Heart right ventricle (tissue), 16 donors: ENCODE measurements at regions not wholly inside any gene's neighbourhood (a gene's known extent, or its start where the extent isn't known, plus 50 kb on each side); places are given as distances from the start of the nearest gene placed in this dataset.
"Not testable (repeated sequence)": the region's sequence is repeated elsewhere in the genome, so short reads cannot be mapped to it uniquely, and the experiment has no call there.

ENCODE experiments used
- ATAC-seq, 8 donors: fragments of 200-7000 bp; cut with Tn5 transposase; one replicate each; pipeline ENCODE4 v1.9.1; 2020; ENCODE audit warnings: mild to moderate bottlenecking in 8 of 8, moderate library complexity in 8 of 8, moderate number of reproducible peaks in 1 of 8
- DNase-seq, 2 donors: peaks; one replicate each; pipeline ENCODE4 v3.0.0-alpha.2; 2020
- H3K27ac ChIP-seq, 10 donors: fragments of 200-600 bp; sonication (generic) in 2 of 10; one replicate each; pipeline versions ENCODE4 v1.5.0 to v1.8.0; 2020 to 2022; ENCODE audit warnings: mild to moderate bottlenecking in 3 of 10
- H3K27me3 ChIP-seq, 7 donors: fragments of 200-600 bp; one replicate each; pipeline ENCODE4 v1.8.0; 2021 to 2022; ENCODE audit warnings: mild to moderate bottlenecking in 2 of 7
- H3K36me3 ChIP-seq, 9 donors: fragments of 200-600 bp; sonication (generic) in 1 of 9; one replicate each; pipeline versions ENCODE4 v1.5.0 to v1.8.0; 2020 to 2022; ENCODE audit warnings: mild to moderate bottlenecking in 2 of 9
- H3K4me1 ChIP-seq, 9 donors: fragments of 200-600 bp; sonication (generic) in 1 of 9; one replicate each; pipeline versions ENCODE4 v1.5.0 to v1.8.0; 2020 to 2022; ENCODE audit warnings: mild to moderate bottlenecking in 4 of 9
- H3K4me3 ChIP-seq, 10 donors: fragments of 200-600 bp; sonication (generic) in 2 of 10; one replicate each; pipeline versions ENCODE4 v1.5.0 to v1.8.0; 2020 to 2022; ENCODE audit warnings: mild to moderate bottlenecking in 7 of 10, moderate library complexity in 2 of 10
- H3K9me3 ChIP-seq, 11 donors: fragments of 200-600 bp in 10 of 11; sonication (generic) in 2 of 11; one replicate each; pipeline versions ENCODE4 v1.5.0 to v1.8.0; 2013 to 2022; ENCODE audit warnings: mild to moderate bottlenecking in 2 of 11, control low read depth in 1 of 11, moderate library complexity in 1 of 11
- WGBS, 2 donors: extraction: QIAGEN DNeasy Blood & Tissue Kit; methylation state at CpG; one replicate each; pipeline ENCODE4 v1.1.7; 2013; ENCODE audit warnings: inconsistent platforms in 1 of 2; 5-methylcytosine and 5-hydroxymethylcytosine counted together
- intact Hi-C, 10 donors: fragments of 100-400 bp; cut with DNase I; formaldehyde crosslinking; loops; one replicate each; pipeline versions ENCODE4 v1.11.1 to v1.14.2; 2022
- TF ChIP-seq, protein P1 (sequence below), 9 donors: fragments of 200-600 bp; sonication (generic) in 2 of 9; IDR thresholded peaks; one replicate each; pipeline versions ENCODE4 v1.5.0 to v1.8.0; 2021 to 2022; ENCODE audit warnings: antibody characterized with exemption in 9 of 9, mild to moderate bottlenecking in 5 of 9, moderate library complexity in 1 of 9
- donor health status: Arrhythmogenic right ventricular cardiomyopathy.
- donor health status: ischemic (EF 13 %, LVEDD 7.1; RV severe dilation, severe dysfunction).
- donor health status: healthy with polysubstance abuse.
- donor health status: DM: no; HTN: yes; CAD: no.
- donor health status: DM: no; HTN: no; CAD: no.
- donor health status: ischemic (EF 25% LVEDD 6.9; RV normal size, moderate dysfunction).
- donor health status: ischemic (EF 25% LVEDD 5.7; RV mildly dilated, moderate dysfunction).
- donor health status: healthy.
- donor health status: DM: yes; HTN: yes; CAD: no.
- donor health status: Ischemic cardiomyopathy.
- donor health status: ischemic (EF 35%, LVEDD 5.7; RV mildly dilated, moderate dysfunction).
- donor health status: nonischemic (EF 11% LVEDD 7.7; RV severe dilation, severe dysfunction).
- donor health status: DM: yes; HTN: yes; CAD: no.
- donor health status: PGD.
- donor health status: ischemic (EF 29% LVEDD 5.4; RV normal size, mild dysfunction).
- donor health status: nonischemic (EF 23%, LVEDD 6.1; RV moderate dilation, normal function).

DNA sequence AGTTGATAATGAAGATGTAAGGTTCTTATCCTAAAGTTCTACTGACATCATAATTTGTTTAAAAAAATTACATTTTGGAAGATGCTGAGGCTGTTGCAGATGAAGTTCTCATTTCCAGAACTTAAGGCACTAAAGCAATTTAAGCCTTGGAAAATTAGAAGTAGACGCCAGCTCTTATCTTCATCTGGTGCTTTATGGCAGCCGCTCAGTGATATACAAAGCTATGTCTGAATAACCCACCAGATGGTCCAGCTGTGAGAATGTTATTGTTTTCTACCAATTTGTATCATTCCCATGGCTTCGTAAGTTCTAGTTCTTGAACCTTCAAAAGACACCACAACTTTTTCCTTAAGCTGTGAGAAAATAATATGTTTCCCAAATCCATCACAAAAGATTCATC is 212.1 kb upstream of the ARID2 start:
- Histone ChIP-seq H3K36me3 (no peaks in the 10 kb centered on the region), H3K4me3 (no peak overlapping the region), H3K27me3 (no peaks in the 10 kb centered on the region), H3K9me3 (no peaks in the 10 kb centered on the region), H3K27ac (no peak overlapping the region), H3K4me1 (no peaks in the 10 kb centered on the region)
- intact Hi-C loops, result no loop called here
- DNase-seq (no peak), ATAC-seq (peak in 1 of 8 donors; percentile 16)
- TF ChIP-seq, protein P1, sequence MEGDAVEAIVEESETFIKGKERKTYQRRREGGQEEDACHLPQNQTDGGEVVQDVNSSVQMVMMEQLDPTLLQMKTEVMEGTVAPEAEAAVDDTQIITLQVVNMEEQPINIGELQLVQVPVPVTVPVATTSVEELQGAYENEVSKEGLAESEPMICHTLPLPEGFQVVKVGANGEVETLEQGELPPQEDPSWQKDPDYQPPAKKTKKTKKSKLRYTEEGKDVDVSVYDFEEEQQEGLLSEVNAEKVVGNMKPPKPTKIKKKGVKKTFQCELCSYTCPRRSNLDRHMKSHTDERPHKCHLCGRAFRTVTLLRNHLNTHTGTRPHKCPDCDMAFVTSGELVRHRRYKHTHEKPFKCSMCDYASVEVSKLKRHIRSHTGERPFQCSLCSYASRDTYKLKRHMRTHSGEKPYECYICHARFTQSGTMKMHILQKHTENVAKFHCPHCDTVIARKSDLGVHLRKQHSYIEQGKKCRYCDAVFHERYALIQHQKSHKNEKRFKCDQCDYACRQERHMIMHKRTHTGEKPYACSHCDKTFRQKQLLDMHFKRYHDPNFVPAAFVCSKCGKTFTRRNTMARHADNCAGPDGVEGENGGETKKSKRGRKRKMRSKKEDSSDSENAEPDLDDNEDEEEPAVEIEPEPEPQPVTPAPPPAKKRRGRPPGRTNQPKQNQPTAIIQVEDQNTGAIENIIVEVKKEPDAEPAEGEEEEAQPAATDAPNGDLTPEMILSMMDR (IDR thresholded peaks at IDR 0.05), result no peak
- WGBS, 2 donors, result 73 to 82% methylated on average over 3 of the region's 3 CpGs

DNA sequence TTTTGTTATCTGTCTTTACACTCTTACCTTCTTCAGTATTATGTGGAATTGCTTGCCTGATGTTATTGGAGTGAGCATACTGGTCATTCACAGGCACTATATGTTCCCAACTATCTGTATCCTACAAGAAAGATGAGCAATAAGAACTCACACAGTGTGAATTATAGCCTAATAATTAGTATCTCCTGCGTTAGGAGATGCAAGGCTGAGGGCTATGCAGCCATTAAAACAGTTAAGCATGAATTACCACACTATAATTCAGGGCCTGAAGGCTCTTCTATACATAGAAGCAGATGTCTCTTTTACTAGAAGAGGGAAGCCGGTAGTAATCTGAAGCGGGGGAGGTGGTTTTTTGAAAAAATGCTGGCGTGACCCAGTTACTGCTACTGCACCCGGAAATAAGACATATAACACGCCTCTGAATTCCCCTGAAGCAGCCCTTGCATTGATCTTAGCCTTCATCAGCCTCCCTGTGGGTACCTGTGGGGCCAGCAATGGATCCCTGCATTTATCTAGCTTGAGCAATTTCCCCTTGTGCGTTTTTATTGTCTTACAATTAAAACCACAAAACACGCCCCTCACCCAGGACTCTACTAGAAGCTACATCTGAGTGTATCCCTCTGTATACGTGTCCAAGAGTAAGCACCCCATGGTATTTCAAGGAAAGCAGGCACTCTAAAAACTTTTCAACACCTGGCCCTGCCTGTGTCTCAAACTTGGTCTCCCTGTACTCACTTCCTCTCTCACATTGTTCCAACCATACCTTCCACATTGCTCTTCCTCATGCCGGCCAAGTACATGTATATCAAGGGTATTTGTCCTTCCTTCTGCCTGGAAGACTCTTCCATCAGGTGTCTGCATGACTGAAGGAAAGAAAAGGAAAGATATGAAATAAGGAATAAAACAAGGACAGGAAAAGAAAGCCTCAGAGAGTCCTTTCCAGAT is 210.9 kb upstream of the ARID2 start:
- Histone ChIP-seq H3K27me3 (no peaks in the 10 kb centered on the region), H3K4me1 (no peaks in the 10 kb centered on the region), H3K36me3 (no peaks in the 10 kb centered on the region), H3K27ac (no peak overlapping the region), H3K9me3 (peaks cover 0 to 5% (median 0%) of the 10 kb centered on the region in 11 donors), H3K4me3 (no peak overlapping the region)
- intact Hi-C loops, result no loop called here
- 71 to 78% methylated on average over 10 of the region's 10 CpGs for WGBS, 2 donors
- DNase-seq (no peak), ATAC-seq (no peak)
- TF ChIP-seq, protein P1 (IDR thresholded peaks at IDR 0.05), result no peak

- no peak for DNase-seq
- TF ChIP-seq, protein P1 (IDR thresholded peaks at IDR 0.05), result no peak
- peaks cover 0 to 31% (median 3%) of the 10 kb centered on the region in 11 donors for H3K9me3 ChIP-seq
- no peaks in the 10 kb centered on the region for H3K4me1 ChIP-seq
- no peak overlapping the region for H3K4me3 ChIP-seq
- ATAC-seq, result no peak
- intact Hi-C loops, result no loop called here
- no peaks in the 10 kb centered on the region for H3K36me3 ChIP-seq
- 97% methylated on average over 3 of the region's 3 CpGs for WGBS, 2 donors
- H3K27me3 ChIP-seq, result no peaks in the 10 kb centered on the region
- no peak overlapping the region for H3K27ac ChIP-seq
These were observed 207.3 kb upstream of the ARID2 start for GRCh38 chr12:45522227-45522626.

DNA sequence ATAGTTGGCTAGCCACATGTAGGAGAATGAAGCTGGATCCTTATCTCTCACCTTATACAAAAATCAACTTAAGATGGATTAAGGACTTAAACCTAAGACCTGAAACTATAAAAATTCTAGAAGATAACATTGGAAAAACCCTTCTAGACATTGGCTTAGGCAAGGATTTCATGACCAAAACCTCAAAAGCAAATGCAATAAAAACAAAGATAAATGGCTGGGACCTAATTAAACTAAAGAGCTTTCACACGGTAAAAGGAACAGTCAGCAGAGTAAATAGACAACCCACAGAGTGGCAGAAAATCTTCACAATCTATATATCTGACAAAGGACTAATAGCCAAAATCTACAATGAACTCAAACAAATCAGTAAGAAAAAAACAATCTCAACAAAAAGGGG is 202.7 kb upstream of the ARID2 start:
- peaks cover 0 to 56% (median 10%) of the 10 kb centered on the region in 11 donors for H3K9me3 ChIP-seq
- intact Hi-C loops, H3K4me1 ChIP-seq, H3K4me3 ChIP-seq, H3K27ac ChIP-seq, ATAC-seq, DNase-seq, H3K36me3 ChIP-seq, H3K27me3 ChIP-seq: not testable (repeated sequence)
- 43 to 61% methylated on average over 1 of the region's 1 CpG for WGBS, 2 donors

- WGBS, 2 donors, result 55 to 62% methylated on average over 4 of the region's 4 CpGs
- ATAC-seq, result no peak
- peaks cover 0 to 29% (median 10%) of the 10 kb centered on the region in 11 donors for H3K9me3 ChIP-seq
- no peak overlapping the region for H3K27ac ChIP-seq
- no peak for DNase-seq
- TF ChIP-seq, protein P1 (IDR thresholded peaks at IDR 0.05), result no peak
- no peaks in the 10 kb centered on the region for H3K27me3 ChIP-seq
- intact Hi-C loops, result loop anchor here in 2 of 10 donors (5.0 to 10.0 kb wide), 2 partner anchors 357 to 1265 kb away; no protein-coding TSS in a partner anchor
- no peak overlapping the region for H3K4me3 ChIP-seq
- no peaks in the 10 kb centered on the region for H3K4me1 ChIP-seq
- no peaks in the 10 kb centered on the region for H3K36me3 ChIP-seq
These were observed 197.4 kb upstream of the ARID2 start for GRCh38 chr12:45532113-45532512.
